GM19468 (cell line): ENCODE measurements at regions not wholly inside any gene's neighbourhood (a gene's known extent, or its start where the extent isn't known, plus 50 kb on each side); places are given as distances from the start of the nearest gene placed in this dataset.

ENCODE experiments used
- ATAC-seq: cut with Tn5 transposase; IDR thresholded peaks from one replicate; pipeline ENCODE4 v1.9.1; 2021; ENCODE audit warnings: mild to moderate bottlenecking, moderate library complexity, moderate number of reproducible peaks; ENCODE audit not compliant: unreplicated experiment; ENCODE audit errors: extremely low read depth

GRCh38 chr9:90544488-90544887 lies 98.1 kb downstream of the DIRAS2 start:
- no peak for ATAC-seq

- ATAC-seq = no peak
Measured at GRCh38 chr9:90546200-90546599, 96.4 kb downstream of the DIRAS2 start.

GRCh38 chr9:90547896-90548295 lies 94.7 kb downstream of the DIRAS2 start:
- no peak for ATAC-seq

- no peak for ATAC-seq
Measured at GRCh38 chr9:90552317-90552716, 90.3 kb downstream of the DIRAS2 start.

- ATAC-seq = no peak
Measured at GRCh38 chr9:90555351-90556057, 87.1 kb downstream of the DIRAS2 start.

GRCh38 chr9:90556897-90557675 lies 85.5 kb downstream of the DIRAS2 start:
- ATAC-seq = no peak

- ATAC-seq = no peak
Measured at GRCh38 chr9:90559075-90560073, 83.2 kb downstream of the DIRAS2 start.
